CD4-positive, alpha-beta T cell (primary cell): ENCODE measurements at regions not wholly inside any gene's neighbourhood (a gene's known extent, or its start where the extent isn't known, plus 50 kb on each side); places are given as distances from the start of the nearest gene placed in this dataset.

Experiments
- ATAC-seq: fragments of 200-7000 bp; cut with Tn5 transposase; one replicate; pipeline ENCODE4 v1.10.0; 2022; ENCODE audit warnings: mild to moderate bottlenecking; ENCODE audit not compliant: poor library complexity
- CTCF ChIA-PET: fragments of 350-600 bp; sonication (Branson Sonifier 250); formaldehyde crosslinking; loops from one replicate; lab custom pipeline; 2021; ENCODE audit warnings: antibody characterized with exemption, inconsistent platforms; lab: Charles Lee
- POLR2A ChIA-PET: fragments of 350-600 bp; sonication (Branson Sonifier 250); formaldehyde crosslinking; loops from one replicate; lab custom pipeline; 2021; ENCODE audit warnings: antibody characterized with exemption, inconsistent platforms; lab: Charles Lee
- DNase-seq, 14 experiments: peaks; one replicate each; pipeline ENCODE4 v3.0.0-alpha.2; 2013 to 2020; ENCODE audit warnings: mixed read lengths in 2 of 14
- H3K27ac ChIP-seq, 2 donors: one replicate each; pipeline versions ENCODE4 v1.5.1 to v1.7.0; 2013; ENCODE audit warnings: low read length in 2 of 2, low read depth in 1 of 2, mild to moderate bottlenecking in 1 of 2
- H3K27me3 ChIP-seq, 2 experiments: 1 replicate in 1 of 2; 2 replicates in 1 of 2; pipeline versions ENCODE4 v1.6.1 to v1.7.0; 2013; ENCODE audit warnings: low read length in 2 of 2, control low read depth in 1 of 2, mild to moderate bottlenecking in 1 of 2, moderate library complexity in 1 of 2; ENCODE audit not compliant: insufficient read depth in 2 of 2, control insufficient read depth in 1 of 2
- H3K36me3 ChIP-seq: one replicate; pipeline ENCODE4 v1.6.1; 2013; ENCODE audit warnings: low read length, control low read depth; ENCODE audit not compliant: insufficient read depth
- H3K4me1 ChIP-seq: one replicate; pipeline ENCODE4 v1.6.1; 2013; ENCODE audit warnings: low read length, control low read depth; ENCODE audit not compliant: insufficient read depth
- H3K4me3 ChIP-seq: one replicate; pipeline ENCODE4 v1.5.1; 2013; ENCODE audit warnings: mild to moderate bottlenecking, low read length, moderate library complexity
- H3K9me3 ChIP-seq, 2 experiments: 1 replicate in 1 of 2; 2 replicates in 1 of 2; pipeline versions ENCODE4 v1.6.1 to v1.7.0; 2013; ENCODE audit warnings: low read length in 2 of 2, mild to moderate bottlenecking in 2 of 2, control low read depth in 1 of 2, moderate library complexity in 1 of 2; ENCODE audit not compliant: control insufficient read depth in 1 of 2, insufficient read depth in 1 of 2
- H3K27ac Mint-ChIP-seq: one replicate; pipeline ENCODE4 v1.8.0; 2020; ENCODE audit warnings: mixed read lengths
- H3K27me3 Mint-ChIP-seq: one replicate; pipeline ENCODE4 v1.8.0; 2021; ENCODE audit warnings: mixed read lengths
- H3K36me3 Mint-ChIP-seq: one replicate; pipeline ENCODE4 v1.8.0; 2021; ENCODE audit warnings: low read depth, mixed read lengths
- H3K4me1 Mint-ChIP-seq: one replicate; pipeline ENCODE4 v1.8.0; 2021; ENCODE audit warnings: low read depth, mixed read lengths
- H3K4me3 Mint-ChIP-seq: one replicate; pipeline ENCODE4 v1.8.0; 2020; ENCODE audit warnings: mild to moderate bottlenecking, mixed read lengths
- H3K9me3 Mint-ChIP-seq: one replicate; pipeline ENCODE4 v1.8.0; 2020; ENCODE audit warnings: mixed read lengths
- CTCF ChIP-seq: fragments of 200-600 bp; IDR thresholded peaks from one replicate; pipeline ENCODE4 v1.8.0; 2022; ENCODE audit warnings: antibody characterized with exemption, mild to moderate bottlenecking
- intact Hi-C, 2 experiments: fragments of 100-400 bp; cut with DNase I in 1 of 2; cut with micrococcal nuclease in 1 of 2; formaldehyde crosslinking; loops; one replicate each; pipeline versions ENCODE4 v1.15.1 to v1.9.0; 2023 to 2025; cut with DNase I, micrococcal nuclease

- Mint-ChIP-seq H3K4me3 (no peak overlapping the region), H3K4me1 (no peaks in the 10 kb centered on the region), H3K36me3 (no peaks in the 10 kb centered on the region), H3K27ac (no peak overlapping the region), H3K27me3 (no peaks in the 10 kb centered on the region), H3K9me3 (peaks cover 9% of the 10 kb centered on the region)
- ChIA-PET POLR2A (no interaction called here), CTCF (no interaction called here)
- TF ChIP-seq CTCF, result no peak
- no peaks in the 10 kb centered on the region for H3K9me3 ChIP-seq
- intact Hi-C loops, result no loop called here
- no peak overlapping the region for H3K4me3 ChIP-seq
- H3K27ac ChIP-seq, result no peak overlapping the region
- no peaks in the 10 kb centered on the region for H3K27me3 ChIP-seq
- DNase-seq, result no peak
- no peaks in the 10 kb centered on the region for H3K36me3 ChIP-seq
- no peak for ATAC-seq
- H3K4me1 ChIP-seq, result no peaks in the 10 kb centered on the region
Observed at GRCh38 chr9:116098476-116098875, 55.1 kb upstream of the PAPPA start.

GRCh38 chr9:116099821-116100220 lies 53.8 kb upstream of the PAPPA start:
- no peaks in the 10 kb centered on the region for H3K4me1 ChIP-seq
- H3K4me3 ChIP-seq, result no peak overlapping the region
- DNase-seq, result no peak
- no peaks in the 10 kb centered on the region for H3K27me3 Mint-ChIP-seq
- H3K27ac ChIP-seq, result no peak overlapping the region
- H3K36me3 ChIP-seq, result no peaks in the 10 kb centered on the region
- CTCF ChIA-PET, result no interaction called here
- TF ChIP-seq CTCF, result no peak
- intact Hi-C loops, result no loop called here
- no peaks in the 10 kb centered on the region for H3K36me3 Mint-ChIP-seq
- H3K4me3 Mint-ChIP-seq, result no peak overlapping the region
- peaks cover 9% of the 10 kb centered on the region for H3K9me3 Mint-ChIP-seq
- H3K9me3 ChIP-seq, result no peaks in the 10 kb centered on the region
- H3K27ac Mint-ChIP-seq, result no peak overlapping the region
- H3K27me3 ChIP-seq, result no peaks in the 10 kb centered on the region
- POLR2A ChIA-PET, result no interaction called here
- no peaks in the 10 kb centered on the region for H3K4me1 Mint-ChIP-seq
- ATAC-seq, result no peak

- H3K4me3 Mint-ChIP-seq, result no peak overlapping the region
- Histone ChIP-seq H3K9me3 (no peaks in the 10 kb centered on the region), H3K4me3 (no peak overlapping the region), H3K36me3 (no peaks in the 10 kb centered on the region), H3K4me1 (no peaks in the 10 kb centered on the region), H3K27ac (no peak overlapping the region), H3K27me3 (no peaks in the 10 kb centered on the region)
- no peaks in the 10 kb centered on the region for H3K4me1 Mint-ChIP-seq
- no peaks in the 10 kb centered on the region for H3K27me3 Mint-ChIP-seq
- ATAC-seq (no peak), DNase-seq (no peak)
- peaks cover 9% of the 10 kb centered on the region for H3K9me3 Mint-ChIP-seq
- POLR2A ChIA-PET, result no interaction called here
- no peak for TF ChIP-seq CTCF
- CTCF ChIA-PET, result no interaction called here
- H3K27ac Mint-ChIP-seq, result no peak overlapping the region
- intact Hi-C loops, result no loop called here
- no peaks in the 10 kb centered on the region for H3K36me3 Mint-ChIP-seq
Observed at GRCh38 chr9:116100711-116101121, 52.9 kb upstream of the PAPPA start.
